ENCODE measurements at regions not wholly inside any gene's neighbourhood (a gene's known extent, or its start where the extent isn't known, plus 50 kb on each side); places are given as distances from the start of the nearest gene placed in this dataset.

DNA sequence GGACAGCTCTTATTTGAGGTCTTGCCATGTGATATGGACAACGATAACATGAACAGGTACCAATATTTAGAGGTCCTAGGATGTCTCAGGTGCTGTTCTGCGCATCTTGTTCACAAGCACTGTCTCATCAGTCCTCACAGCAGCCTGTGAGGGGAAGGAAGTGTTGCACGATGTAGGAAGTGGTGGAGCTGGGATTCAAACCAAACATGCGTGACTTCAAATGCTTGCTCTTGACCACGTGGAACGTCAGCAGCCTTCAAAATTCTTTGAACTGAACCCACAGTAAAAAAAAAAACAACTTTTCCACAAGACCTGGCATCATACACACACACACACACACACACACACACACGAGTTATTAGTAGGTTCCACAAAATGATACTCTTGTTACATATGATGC, 153.4 kb upstream of the SMAD3 start:
- TF ChIP-seq CTCF (IDR thresholded peaks at IDR 0.05; ENCODE audit: low read length) = no peak
- no peak for TF ChIP-seq EZH2phosphoT487 (IDR thresholded peaks at IDR 0.05; ENCODE audit: low read length)
- no peak for TF ChIP-seq EZH2 (optimal IDR thresholded peaks at IDR 0.05; ENCODE audit: low read depth, low read length)

Data from MM.1S (cell line).